GM12872 (cell line): ENCODE measurements at regions not wholly inside any gene's neighbourhood (a gene's known extent, or its start where the extent isn't known, plus 50 kb on each side); places are given as distances from the start of the nearest gene placed in this dataset.

Experiments
- TF ChIP-seq, protein P1 (sequence below): IDR thresholded peaks from 3 replicates; pipeline ENCODE4 v1.5.1; 2011; ENCODE audit warnings: low read depth, mild to moderate bottlenecking, low read length, moderate library complexity; ENCODE audit not compliant: insufficient read depth

DNA sequence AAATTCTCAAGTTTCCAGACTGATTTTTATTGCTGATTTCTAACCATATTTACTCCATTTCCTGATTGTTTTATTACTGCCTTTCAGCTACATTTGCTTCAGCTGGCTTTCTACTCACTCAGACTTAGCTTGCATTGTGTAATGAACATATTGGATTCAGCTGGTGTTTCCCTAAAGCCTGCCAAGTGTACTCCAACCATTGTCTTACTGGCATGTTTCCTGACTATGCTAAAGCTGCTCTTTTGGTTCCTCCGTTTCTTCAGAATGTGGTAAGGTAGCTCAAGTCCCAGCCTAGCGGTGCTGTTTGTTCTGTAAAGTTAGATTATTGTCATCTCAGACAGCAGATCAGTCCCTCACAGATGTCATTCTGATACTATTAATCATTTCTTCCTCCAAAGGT lies 53.1 kb upstream of the GLRA2 start:
- TF ChIP-seq, protein P1, sequence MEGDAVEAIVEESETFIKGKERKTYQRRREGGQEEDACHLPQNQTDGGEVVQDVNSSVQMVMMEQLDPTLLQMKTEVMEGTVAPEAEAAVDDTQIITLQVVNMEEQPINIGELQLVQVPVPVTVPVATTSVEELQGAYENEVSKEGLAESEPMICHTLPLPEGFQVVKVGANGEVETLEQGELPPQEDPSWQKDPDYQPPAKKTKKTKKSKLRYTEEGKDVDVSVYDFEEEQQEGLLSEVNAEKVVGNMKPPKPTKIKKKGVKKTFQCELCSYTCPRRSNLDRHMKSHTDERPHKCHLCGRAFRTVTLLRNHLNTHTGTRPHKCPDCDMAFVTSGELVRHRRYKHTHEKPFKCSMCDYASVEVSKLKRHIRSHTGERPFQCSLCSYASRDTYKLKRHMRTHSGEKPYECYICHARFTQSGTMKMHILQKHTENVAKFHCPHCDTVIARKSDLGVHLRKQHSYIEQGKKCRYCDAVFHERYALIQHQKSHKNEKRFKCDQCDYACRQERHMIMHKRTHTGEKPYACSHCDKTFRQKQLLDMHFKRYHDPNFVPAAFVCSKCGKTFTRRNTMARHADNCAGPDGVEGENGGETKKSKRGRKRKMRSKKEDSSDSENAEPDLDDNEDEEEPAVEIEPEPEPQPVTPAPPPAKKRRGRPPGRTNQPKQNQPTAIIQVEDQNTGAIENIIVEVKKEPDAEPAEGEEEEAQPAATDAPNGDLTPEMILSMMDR = no peak

DNA sequence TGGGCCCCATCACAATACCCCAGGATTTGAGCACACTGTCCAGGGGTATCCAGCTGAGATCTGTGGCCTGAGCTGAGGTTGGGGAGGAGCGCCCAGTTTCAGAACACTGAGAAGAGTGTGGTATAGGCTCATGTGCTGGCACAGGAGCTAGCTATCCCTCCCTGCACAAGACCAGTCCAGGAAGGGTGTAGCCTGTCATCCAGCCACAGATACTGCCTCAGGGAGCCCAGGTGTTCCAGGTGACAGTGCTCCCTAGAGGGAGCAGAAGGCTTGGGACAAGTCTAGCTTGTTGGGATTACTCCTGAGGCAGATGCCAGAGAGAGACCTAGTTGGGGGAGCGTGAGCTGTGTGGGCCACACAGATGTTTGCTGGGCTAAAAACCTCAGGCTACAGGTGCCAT lies 79.6 kb upstream of the GLRA2 start:
- TF ChIP-seq, protein P1 = no peak

DNA sequence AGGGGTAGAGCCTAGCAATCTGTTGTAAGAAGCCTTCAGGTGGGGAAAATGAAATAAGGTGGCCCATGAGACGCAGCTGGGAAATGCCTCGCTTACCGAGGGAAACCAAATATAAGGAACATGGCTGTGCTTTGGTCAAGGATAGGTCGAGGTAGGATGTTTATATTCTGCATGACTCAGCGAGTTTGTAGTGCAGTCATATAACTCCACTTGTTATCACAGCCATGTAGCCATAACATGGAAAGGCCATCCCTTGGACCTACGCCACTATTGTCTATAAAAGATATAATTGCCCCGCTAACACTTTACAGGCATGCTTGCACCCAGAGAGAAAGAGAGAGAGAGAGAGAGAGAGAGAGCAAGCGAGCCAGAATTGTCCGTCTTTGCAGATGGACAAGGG lies 80.9 kb upstream of the GLRA2 start:
- TF ChIP-seq, protein P1 = no peak

DNA sequence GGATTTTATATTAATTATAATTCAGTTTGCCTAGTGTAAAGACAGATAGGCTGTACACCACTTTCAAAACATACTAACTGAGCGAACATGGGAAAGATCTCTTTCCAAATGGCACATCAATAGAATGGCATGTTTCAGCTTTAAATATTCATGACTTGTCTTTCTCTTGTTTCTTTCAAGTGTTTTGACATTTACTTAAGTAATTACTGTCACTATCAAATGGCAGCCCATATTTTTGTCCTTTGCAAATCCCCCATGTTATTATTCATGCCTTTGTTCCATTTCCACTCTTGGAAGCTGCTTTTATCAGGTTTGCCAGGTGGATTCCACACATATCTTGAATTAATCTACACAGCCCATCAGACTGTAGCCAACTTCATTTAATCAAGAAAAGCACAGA lies 89.2 kb upstream of the GLRA2 start:
- TF ChIP-seq, protein P1 = no peak

DNA sequence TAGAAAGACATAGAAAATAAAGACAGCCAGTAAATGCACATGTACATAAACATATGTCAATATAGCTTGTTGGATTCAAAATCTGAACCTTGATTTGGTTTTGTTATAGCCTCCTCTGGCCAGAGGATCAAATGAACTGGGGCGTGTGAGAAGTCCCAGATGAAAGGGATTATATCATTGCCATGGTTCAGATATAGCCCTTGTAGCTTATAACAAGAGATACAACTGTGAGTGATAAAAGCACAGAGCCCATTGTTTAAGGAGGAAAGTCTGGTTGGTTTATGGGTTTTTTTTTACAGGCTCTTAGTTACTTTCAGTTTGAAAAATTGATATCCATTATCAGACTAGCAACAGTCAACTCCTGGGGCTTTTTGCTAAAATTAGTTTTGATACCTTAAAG lies 101.7 kb upstream of the GLRA2 start:
- TF ChIP-seq, protein P1 = no peak

DNA sequence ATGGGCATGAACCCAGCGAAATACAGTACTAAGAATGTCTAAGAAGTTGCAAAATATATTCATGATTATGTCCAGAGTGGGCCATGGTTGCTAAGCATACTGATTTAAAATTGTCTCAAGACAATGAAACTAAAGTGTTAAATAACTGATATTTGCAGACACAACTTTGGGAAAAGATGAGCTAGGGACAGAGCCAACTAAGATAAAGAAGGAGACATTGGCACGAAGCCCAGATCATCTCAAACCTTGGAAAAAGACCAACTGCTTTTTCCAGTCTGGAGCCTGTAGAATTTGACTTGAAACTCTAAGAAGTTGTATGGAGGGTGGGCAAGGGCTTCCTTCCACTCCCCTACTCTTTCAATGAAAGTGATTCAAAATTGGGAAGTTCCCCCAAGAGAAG lies 108.5 kb upstream of the GLRA2 start:
- TF ChIP-seq, protein P1 = no peak

DNA sequence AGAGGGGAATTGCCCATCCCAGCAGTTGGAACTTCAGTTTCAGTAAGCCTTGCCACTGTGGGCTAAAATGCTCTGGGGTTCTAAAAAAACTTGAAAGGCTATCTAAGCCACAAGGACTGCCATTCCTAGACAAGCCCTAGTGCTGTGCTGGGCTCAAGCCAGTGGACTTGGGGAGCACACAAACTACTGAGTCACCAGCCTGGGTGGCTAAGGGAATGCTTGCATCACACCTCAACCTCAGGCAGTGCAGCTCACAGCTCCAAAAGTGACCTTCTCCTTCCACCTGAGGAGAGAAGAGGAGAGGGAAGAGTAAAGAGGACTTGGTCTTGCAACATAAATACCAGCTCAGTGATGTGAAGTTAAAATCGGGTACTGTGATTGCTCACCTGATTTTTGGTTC lies 116.7 kb upstream of the GLRA2 start:
- TF ChIP-seq, protein P1 = no peak

DNA sequence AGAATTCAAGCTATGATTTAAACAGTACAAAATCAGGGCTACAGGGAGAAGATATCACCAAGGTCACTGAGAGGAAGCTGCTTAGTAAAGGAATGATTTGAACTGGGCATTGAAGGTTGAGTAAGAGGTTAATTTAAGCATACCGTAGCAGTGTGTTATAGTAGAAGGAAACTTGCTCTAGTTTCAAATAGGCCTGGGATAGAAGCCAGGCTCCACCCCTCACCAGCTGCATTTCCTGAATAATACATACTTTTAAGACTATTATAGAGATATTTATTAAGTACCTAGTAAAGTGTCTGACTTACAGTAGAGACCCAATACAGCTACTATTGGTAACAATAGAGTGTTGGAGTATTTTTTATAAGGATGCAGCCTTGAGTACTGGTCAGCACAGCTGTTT lies 118.0 kb upstream of the GLRA2 start:
- TF ChIP-seq, protein P1 = no peak
